Left lobe of liver (tissue), 2 donors: ENCODE measurements at regions not wholly inside any gene's neighbourhood (a gene's known extent, or its start where the extent isn't known, plus 50 kb on each side); places are given as distances from the start of the nearest gene placed in this dataset.
"Not testable (repeated sequence)": the region's sequence is repeated elsewhere in the genome, so short reads cannot be mapped to it uniquely, and the experiment has no call there.

Source experiments
- ATAC-seq: fragments of 200-7000 bp; cut with Tn5 transposase; one replicate; pipeline ENCODE4 v1.9.1; 2020; ENCODE audit warnings: mild to moderate bottlenecking, moderate library complexity
- DNase-seq: peaks from one replicate; pipeline ENCODE4 v3.0.0-alpha.2; 2020; ENCODE audit warnings: low spot score
- donor health status: DM: no; HTN: no; CAD: no; lungs with moderate emphysema.
- donor health status: DM: no; HTN: yes; CAD: no.

DNA sequence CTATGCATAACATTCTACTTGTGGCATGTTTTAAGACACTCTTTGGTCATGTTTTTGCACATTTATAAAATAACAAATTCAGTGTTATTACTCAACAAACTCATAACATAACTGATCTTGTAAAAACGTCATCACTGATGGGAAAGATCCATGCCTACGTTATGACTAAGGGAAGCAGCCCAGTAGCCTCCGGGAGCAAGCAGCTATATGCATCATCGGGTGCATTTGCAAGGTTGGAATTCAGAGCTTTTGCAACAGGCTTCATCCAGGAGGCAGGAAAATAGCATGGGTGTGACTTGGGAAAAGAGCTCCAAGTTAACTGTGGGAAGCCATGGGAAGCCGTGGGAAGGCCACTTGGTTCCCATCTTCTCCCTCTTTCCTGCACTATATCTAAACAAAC lies 271.6 kb upstream of the SGK1 start:
- DNase-seq: no peak
- no peak for ATAC-seq

DNA sequence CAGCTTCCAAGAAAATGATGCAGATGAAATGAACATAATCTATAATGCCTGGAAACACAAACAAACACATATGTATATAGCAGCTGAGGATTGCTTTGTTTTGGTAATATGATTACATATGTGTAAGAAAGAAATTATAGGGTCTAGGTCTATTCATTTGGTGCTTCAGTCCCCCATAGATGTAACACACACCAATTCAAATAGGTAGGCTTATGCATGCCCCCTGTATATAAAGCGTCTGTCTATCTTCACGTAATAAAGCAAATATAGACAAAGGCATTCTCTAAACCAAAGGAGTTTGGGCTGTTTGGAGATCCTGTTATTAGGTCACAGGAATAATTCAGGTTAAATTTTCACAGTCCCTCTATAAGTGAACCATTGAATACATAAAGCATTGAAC lies 270.4 kb upstream of the SGK1 start:
- no peak for ATAC-seq

DNA sequence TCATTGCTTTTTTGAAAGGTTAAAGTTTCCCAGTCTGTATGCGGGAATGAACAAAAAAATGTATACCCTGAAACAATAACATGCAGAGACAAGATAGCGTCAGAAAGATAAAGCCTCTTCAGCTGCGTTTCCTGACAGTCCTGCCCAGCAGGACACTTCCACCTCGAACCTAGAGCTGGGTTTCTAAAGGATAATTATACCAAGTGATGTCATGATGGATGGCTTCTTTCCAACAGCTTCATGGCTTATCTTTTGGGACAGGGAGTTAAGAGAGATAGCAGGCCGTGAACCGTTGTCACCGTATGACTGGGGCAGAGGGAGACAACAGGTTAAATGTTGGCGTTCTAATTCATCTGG lies 267.6 kb upstream of the SGK1 start:
- ATAC-seq (no peak), DNase-seq (no peak)

More for the DNA sequence above, 270.4 kb upstream of the SGK1 start:
- DNase-seq: no peak

DNA sequence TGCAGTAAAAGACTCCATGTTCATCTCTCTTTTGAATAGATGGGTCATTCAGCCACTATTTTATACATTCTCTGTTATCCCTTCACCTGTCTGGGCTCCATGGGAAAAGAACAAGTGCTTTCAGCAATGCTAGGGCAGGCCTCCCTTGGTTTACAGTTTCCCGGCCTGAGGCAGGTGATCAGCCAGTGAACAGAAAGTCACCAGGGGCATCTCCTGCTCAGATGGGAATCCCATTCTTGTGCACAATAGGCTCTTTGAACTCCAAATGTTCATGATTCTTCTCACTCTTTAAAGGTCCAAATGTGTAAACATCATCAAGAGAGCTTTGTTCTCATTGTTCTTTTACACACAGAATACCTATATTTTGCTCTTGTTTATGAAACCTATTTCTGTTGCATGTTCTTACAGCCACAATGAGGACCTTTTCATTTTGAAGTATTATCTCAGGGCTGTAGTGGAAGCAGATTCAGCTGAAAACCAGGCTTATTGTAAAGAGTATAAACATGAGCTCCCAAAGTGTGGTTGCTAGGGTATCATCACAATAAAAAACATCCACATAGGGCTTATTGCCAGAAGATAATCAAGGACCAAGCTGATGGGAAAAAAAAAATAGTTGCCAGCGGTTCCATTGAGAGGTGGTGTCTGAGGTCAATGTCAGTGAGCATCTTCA lies 267.1 kb upstream of the SGK1 start:
- no peak for ATAC-seq
- no peak for DNase-seq

DNA sequence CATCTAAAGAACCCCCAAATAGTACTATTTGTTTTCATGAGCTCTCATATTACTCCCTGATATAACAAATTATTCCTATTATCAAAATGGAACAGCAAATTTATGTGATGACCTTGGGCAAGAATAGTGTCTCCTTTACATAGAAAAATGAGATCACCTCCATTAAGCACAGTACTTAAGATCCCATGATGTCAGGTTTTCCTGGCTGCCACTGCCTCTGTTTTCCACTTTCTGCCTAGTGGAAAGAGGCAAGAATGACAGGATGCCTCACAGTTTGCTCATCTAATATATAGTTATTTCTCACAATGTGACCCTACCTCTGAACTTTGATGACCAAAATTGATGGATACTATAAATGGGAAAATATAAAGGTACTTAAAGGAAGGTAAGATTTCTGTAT lies 260.1 kb upstream of the SGK1 start:
- no peak for DNase-seq
- no peak for ATAC-seq

DNA sequence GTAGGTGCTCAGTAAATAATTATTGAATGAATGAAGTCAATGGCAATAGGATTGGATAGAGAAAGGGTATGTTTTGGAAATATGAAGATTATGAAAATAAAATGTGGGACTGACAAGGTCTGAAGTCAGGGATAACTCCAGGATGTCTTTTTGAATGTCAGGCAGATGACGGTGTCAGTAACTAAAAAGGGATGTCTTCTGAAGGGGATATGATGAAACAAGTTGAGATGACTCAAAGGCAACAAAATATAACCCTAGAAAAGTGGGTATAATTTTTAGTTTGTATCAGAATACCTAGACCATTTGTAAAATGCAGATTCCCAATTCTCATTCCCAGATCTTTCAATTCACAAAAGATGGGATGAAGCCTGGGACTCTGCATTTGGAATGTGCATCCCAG lies 257.3 kb upstream of the SGK1 start:
- DNase-seq (no peak), ATAC-seq (no peak)

DNA sequence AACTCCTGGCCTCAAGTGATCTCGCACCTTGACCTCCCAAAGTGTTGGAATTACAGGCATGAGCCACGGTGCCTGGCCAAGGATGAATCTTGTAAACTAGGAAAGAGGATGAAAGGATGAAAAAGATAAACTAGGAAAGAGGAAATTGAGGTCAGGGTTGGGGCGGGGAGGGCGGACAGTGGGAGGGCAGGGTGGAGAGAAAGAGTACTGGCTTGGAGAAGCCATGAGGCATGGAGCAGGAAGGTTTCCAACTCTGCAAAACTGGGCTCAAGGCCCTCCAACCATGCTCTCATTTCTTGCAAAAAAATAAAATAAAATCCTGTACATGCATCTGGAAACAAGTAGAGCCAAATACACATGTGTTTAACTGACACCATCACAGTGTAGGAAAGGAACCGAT lies 256.6 kb upstream of the SGK1 start:
- DNase-seq: no peak
- ATAC-seq: no peak

DNA sequence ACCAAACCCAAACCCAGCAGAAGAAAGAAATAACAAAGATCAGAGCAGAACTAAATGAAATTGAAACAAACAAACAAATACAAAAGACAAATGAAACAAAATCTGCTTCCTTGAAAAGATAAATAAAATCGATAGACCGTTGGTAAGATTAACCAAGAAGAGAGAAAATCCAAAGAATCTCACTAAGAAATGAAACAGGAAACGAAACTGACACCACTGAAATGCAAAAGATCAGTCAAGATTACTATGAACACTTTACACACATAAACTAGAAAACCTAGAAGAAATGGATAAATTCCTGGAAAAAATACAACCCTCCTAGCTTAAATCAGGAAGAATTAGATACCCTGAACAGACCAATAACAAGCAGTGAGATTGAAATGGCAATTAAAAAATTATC lies 252.1 kb upstream of the SGK1 start:
- ATAC-seq, DNase-seq: not testable (repeated sequence)

DNA sequence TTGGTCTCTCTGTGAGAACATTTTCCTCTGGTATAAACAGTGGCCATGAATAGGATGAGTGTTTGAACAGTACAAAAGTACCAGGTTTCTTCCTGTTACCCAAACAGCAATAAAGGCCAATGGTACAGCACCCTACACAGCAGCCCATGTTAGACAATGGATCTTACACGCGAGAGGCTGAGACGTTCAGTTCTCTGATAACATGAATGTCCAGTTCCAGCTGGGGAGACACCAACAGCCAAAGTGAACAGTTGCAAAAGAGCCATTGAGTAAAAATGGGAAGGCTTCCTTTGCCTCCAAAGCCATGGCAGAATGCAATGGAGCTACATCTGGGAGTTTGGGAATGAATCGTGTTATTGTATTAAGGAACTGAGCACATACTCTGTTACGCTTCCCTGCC lies 246.8 kb upstream of the SGK1 start:
- DNase-seq (no peak), ATAC-seq (no peak)

DNA sequence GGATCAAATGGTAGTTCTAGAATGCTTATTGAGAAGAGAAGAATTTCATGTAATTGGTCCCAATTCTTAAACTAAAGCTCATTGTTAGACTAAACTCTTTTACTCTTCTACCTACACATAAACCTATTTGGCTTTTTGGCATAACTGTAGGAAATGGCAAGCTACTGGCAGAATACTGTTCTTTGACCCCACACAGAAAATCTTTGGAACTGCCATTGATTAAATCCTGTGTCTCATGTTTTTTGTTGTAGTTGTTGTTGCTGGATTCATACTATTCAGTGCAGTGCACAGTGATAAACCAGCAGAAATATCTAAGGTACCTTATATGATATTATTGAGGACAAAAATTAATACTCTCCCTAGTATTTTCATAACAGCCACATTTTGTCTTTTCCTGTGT lies 242.1 kb upstream of the SGK1 start:
- no peak for DNase-seq
- peak; percentile 71 for ATAC-seq

DNA sequence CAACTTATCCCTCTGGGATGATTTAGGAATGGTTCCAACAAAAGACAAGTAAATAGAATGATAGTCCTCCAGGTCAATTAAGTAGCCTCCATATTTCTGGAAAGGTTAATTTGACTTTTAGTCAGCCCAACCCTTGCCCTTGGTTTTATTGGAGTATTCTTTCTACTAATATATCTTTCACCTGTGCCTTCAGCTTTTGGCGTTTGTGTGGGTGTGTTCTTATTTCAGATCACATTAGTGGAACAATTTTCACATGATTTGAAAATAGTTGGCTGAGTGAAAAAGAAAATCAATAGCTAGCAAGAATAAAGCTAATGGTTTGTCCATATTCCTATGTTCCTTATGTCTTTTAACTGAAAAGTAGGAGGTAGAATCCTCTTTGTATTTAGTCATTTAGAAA lies 239.6 kb upstream of the SGK1 start:
- no peak for ATAC-seq
- DNase-seq: no peak

DNA sequence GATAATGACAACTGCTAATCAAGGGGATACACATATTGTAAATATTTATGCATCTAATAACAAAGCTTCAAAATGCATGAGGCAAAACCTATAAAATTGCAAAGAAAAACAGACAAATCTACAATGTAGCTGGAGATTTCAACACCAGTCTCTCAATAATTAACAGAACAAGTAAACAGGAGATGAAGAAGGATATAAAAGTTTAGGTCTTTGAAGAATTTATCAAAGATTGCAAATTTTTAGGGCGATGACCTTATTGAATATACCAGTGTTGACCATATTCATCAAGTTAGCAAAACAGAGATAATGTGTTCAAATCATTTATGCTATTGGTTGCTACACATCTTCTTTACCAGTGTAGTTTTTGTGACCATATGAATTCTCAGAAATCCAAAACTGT lies 237.8 kb upstream of the SGK1 start:
- ATAC-seq: peak; percentile 36
- no peak for DNase-seq

DNA sequence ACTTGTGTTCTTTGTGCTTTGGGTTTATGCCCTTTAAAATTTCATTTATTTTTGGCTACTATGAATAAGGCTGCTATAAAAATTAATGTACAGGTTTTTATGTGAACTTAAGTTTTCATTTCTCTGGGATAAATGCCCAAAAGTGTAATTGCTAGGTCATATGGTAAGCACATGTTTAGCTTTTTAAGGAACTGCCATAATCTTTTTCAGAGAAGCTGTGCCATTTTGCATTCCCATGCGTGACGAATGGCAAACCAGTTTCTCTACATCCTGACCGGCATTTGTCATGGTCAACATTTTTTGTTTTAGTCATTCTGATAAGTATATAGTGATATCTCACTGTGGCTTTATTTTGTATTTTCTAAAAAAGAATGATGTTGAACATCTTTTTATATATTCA lies 236.0 kb upstream of the SGK1 start:
- DNase-seq: no peak
- no peak for ATAC-seq

DNA sequence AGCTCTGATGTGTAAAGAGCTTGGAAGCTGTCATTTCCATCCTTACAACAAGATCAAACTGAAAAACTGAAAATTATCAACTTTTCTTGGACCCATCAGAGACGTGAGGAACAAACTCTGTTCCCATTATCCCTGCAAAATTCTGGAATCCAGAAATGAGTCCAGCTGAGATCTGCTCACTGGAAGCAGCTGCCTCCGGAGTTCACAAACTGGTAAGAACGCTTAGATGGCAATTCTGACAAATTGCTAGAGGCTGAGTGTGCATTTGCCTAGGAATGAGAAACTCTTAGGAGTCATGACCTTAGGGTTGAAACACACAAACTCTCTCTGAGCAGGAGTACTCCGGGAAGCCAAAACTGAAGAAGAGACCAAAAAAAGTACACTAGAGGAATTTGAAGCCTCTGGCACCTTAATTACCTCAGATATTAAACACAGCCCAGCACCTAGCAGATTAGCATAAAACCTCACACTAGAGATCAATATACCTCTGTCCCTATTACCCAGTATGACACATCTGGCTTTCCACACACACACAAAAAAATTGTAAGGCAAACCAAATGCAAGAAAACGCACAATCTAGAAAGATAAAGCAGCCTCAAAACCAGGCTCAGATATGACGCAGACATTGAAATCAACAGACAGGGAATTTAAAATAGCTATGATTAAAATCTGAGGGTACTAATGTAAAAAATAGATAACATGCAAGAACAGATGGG lies 233.5 kb upstream of the SGK1 start:
- ATAC-seq (peak; percentile 76), DNase-seq (no peak)

DNA sequence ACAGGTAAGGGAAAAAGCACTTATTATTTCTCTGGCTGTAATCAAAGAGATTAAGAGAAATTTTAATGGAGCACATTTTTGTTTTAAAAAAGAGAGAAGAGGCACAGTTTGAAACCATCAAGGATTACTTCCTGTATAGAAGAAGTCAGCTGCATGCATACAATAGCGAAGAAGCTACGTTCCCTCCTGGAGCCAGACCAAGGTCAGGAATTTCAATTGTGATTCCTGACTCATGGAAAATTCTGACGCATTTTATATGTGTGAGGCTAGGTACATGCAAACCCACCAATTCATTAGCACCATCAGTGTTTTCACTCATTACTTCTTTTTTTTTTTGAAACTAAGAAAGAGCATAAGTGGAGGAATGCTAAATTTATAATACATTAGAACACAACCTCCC lies 232.7 kb upstream of the SGK1 start:
- DNase-seq: no peak
- no peak for ATAC-seq

DNA sequence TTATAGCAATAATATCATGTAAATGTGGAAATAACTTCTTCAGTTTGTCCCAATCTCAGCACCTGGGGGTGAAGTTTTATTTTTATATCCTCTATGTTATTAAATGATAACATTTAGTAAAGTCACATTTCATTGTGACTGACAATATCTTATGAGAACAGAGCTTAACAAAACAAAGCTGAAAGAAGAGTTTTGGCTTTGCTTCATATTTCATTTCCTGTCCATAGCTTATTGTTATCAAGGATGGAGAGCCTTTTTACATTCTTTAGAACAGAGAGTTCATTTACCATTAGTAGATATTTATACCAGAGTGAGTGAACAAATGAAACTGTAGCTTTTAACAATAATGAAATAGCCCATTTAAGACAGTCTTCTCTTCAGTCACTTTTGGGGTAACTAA lies 231.9 kb upstream of the SGK1 start:
- DNase-seq (no peak), ATAC-seq (no peak)

DNA sequence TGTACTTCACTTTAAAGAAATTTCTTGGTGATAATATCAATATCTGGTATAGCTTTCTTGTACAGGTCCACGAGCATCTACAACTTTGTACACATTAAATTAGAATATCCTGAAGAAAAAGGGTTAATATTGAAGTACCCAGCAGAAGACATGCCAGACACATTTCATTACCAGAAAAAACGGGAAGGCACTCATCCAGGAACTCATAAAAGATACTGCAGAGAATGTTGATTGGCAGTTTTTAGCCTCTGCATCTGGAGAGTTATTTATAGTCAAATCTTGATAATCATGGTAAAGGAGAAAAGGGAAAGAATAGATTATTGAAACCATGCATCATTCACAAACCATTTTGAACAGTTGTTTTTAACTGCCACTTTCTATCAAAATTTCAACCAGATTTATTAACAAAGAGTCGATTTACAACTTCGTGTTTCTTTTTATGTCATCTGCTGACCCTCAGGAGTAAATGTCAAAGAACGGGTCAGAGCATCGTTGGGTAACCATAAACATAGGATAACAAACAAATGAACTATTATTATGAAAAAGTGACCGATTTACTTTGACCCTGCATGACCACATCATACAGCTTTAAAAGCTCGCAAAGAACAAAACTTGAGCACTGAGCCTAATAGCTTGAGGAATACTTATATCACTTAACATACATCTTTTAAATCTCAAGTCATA lies 229.2 kb upstream of the SGK1 start:
- ATAC-seq (no peak), DNase-seq (no peak)

DNA sequence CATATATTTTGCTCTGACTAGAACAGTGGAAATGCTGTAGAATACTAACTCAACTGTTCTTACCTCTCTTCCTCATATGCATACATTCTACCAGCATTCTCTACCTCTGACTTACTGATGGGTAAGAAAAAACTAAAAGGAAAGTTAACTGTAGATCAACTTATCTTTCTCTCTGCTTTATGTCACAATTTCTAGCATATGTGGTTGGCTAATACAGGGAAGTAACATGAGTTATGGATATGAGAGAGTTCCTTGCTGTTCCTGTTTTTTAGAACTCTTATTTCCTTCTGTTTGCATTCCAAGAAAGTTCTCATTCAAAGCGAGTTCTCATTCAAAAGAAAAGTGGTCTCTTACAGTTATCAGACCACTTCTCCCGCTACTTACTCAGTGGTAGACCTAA lies 226.8 kb upstream of the SGK1 start:
- DNase-seq (no peak), ATAC-seq (no peak)

DNA sequence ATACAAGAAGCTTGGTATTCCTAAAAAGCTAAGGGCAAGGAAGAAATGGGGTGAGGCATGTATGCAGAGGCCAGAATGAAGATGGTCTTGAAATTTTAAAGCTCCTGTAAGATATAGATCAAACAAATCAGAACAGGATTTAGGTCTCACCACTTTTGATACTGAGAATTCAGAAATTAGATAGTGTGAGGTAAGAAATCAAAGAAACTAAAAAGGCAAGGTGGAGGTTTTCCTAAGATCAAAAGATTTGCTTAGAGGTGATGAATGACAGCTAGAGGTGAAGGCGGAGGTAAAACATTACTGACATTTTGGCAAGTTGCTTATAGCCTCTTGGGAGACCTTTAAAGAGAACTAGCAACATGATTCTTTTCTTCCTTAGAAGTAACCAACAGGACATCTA lies 225.2 kb upstream of the SGK1 start:
- DNase-seq: no peak
- ATAC-seq: no peak

DNA sequence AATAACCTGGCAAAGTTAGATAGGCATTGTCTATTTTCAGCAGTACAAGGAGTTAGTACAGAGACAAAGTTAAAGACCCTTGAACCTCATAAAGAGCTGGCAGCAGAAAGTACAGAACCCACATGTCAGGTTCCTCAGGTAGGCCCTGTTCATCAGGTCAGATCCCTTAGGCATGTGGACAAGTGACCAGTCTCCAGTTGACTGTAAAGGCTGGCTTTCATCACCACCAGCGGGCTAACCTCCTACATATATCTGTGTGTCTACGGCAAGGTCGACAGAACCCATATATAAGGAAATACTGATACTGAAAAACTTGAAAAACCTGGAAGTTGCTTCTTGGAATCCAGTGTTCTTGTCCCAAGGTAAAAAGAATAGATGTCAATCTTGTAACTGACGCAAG lies 223.1 kb upstream of the SGK1 start:
- DNase-seq (no peak), ATAC-seq (no peak)

DNA sequence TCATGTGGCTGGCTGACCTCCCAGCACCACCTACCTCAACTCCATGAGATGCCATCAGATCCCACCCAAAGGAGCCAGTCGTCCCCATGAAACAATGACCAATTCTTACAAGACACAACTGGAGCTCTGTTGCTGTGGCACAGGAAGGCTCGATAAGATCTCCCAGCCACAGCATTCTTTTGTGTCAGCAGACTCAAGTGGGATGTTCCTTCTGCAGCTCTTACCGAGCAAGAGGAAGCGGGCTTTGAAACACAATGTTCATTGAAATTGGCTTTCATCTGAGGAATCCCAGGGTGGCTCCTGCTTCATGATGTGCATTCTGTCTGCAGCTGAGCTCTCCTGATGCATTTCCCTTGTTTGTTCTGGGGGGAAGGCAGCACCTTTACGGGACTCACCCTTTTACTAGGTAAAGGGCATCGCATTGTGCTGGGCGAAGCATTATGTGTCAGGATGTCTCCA lies 222.0 kb upstream of the SGK1 start:
- DNase-seq: no peak
- ATAC-seq: peak; percentile 52

DNA sequence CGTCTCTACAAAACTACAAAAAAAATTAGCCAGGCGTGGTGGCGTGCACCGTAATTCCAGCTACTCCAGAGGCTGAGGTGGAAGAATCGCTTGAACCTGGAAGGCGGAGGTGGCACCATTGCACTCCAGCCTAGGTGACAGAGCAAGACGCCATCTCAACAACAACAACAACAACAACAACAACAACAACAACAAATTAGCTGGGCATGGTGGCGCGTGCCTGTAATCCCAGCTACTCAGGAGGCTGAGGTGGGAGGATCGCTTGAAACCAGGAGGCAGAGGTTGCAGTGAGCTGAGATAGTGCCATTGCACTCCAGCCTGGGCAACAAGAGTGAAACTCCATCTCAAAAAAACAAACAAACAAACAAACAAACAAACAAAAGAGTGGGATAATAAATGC lies 219.9 kb upstream of the SGK1 start:
- not testable (repeated sequence) for ATAC-seq, DNase-seq
